Transverse colon (tissue), 4 donors: ENCODE measurements at regions not wholly inside any gene's neighbourhood (a gene's known extent, or its start where the extent isn't known, plus 50 kb on each side); places are given as distances from the start of the nearest gene placed in this dataset.

ENCODE experiments used
- EP300 ChIP-seq: sonication (generic); formaldehyde crosslinking; IDR thresholded peaks from one replicate; pipeline ENCODE4 v1.6.1; 2017; ENCODE audit warnings: antibody characterized with exemption, low read depth
- POLR2A ChIP-seq: fragments of 450-650 bp; IDR thresholded peaks from one replicate; pipeline ENCODE4 v1.6.1; 2016; ENCODE audit warnings: antibody characterized with exemption, mild to moderate bottlenecking, moderate library complexity
- POLR2AphosphoS5 ChIP-seq, 3 donors: sonication (generic); formaldehyde crosslinking; IDR thresholded peaks; one replicate each; pipeline ENCODE4 v1.6.1; 2016; ENCODE audit warnings: antibody characterized with exemption in 3 of 3
- TF ChIP-seq, protein P1 (sequence below), 5 experiments: fragments of 200-600 bp in 3 of 5; fragments of 450-650 bp in 2 of 5; sonication (generic) in 3 of 5; IDR thresholded peaks; 1 replicate in 2 of 5; 2 replicates in 3 of 5; pipeline ENCODE4 v1.5.1; 2016 to 2017; ENCODE audit warnings: antibody characterized with exemption in 5 of 5, inconsistent platforms in 3 of 5, mild to moderate bottlenecking in 2 of 5, moderate library complexity in 1 of 5

DNA sequence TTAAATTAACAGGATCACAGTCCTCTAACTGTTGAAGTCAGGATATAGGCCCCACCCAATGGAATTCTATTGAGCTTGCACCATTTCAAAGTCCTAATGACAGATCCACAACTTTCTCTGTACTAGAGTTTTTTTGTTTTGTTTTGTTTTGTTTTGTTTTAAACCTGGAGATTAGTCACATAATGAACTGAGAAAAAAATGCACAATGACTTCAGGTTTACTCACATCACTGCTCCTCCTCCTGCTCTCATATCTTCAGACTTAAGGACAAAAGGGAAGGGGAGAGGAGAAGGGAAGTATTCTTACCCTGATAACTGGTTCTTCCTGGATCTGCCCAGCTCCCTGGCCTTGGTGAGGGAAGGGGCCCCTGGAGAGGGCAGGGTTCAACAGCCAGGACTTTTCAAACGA, 208.2 kb upstream of the EPHA4 start:
- TF ChIP-seq, protein P1, sequence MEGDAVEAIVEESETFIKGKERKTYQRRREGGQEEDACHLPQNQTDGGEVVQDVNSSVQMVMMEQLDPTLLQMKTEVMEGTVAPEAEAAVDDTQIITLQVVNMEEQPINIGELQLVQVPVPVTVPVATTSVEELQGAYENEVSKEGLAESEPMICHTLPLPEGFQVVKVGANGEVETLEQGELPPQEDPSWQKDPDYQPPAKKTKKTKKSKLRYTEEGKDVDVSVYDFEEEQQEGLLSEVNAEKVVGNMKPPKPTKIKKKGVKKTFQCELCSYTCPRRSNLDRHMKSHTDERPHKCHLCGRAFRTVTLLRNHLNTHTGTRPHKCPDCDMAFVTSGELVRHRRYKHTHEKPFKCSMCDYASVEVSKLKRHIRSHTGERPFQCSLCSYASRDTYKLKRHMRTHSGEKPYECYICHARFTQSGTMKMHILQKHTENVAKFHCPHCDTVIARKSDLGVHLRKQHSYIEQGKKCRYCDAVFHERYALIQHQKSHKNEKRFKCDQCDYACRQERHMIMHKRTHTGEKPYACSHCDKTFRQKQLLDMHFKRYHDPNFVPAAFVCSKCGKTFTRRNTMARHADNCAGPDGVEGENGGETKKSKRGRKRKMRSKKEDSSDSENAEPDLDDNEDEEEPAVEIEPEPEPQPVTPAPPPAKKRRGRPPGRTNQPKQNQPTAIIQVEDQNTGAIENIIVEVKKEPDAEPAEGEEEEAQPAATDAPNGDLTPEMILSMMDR (IDR thresholded peaks at IDR 0.05), result no peak
- no peak for TF ChIP-seq POLR2A
- no peak for TF ChIP-seq EP300
- no peak for TF ChIP-seq POLR2AphosphoS5 (IDR thresholded peaks at IDR 0.05)
